NCI-H524 (cell line): ENCODE measurements at regions not wholly inside any gene's neighbourhood (a gene's known extent, or its start where the extent isn't known, plus 50 kb on each side); places are given as distances from the start of the nearest gene placed in this dataset.
"Not testable (repeated sequence)": the region's sequence is repeated elsewhere in the genome, so short reads cannot be mapped to it uniquely, and the experiment has no call there.

ENCODE experiments used
- DNase-seq, 2 experiments: peaks; one replicate each; lab custom pipeline; 2025; lab: John Stamatoyannopoulos, UW

GRCh38 chr10:55747244-55747643 lies 613.8 kb downstream of the ZWINT start:
- no peak for DNase-seq

- DNase-seq: no peak
Measured at GRCh38 chr10:55746002-55746401, 615.1 kb downstream of the ZWINT start.

GRCh38 chr10:55742487-55742886 lies 618.6 kb downstream of the ZWINT start:
- no peak for DNase-seq

GRCh38 chr10:55740767-55741166 lies 620.3 kb downstream of the ZWINT start:
- peak in 1 of 2 experiments; percentile 6 for DNase-seq

GRCh38 chr10:55740110-55740509 lies 620.9 kb downstream of the ZWINT start:
- no peak for DNase-seq

GRCh38 chr10:55734112-55734511 lies 626.9 kb downstream of the ZWINT start:
- no peak for DNase-seq

- DNase-seq: no peak
Measured at GRCh38 chr10:55704950-55705349, 656.1 kb downstream of the ZWINT start.

GRCh38 chr10:55668326-55668922 lies 692.6 kb downstream of the ZWINT start:
- peak in 1 of 2 experiments; percentile 8 for DNase-seq

- DNase-seq: no peak
Measured at GRCh38 chr10:55653531-55653930, 707.5 kb downstream of the ZWINT start.

- no peak for DNase-seq
Measured at GRCh38 chr10:55641601-55642000, 719.5 kb downstream of the ZWINT start.

- peak; percentile 52 to 62 for DNase-seq
Measured at GRCh38 chr10:55631071-55631654, 729.9 kb downstream of the ZWINT start.

GRCh38 chr10:55630491-55631056 lies 730.5 kb downstream of the ZWINT start:
- peak in 1 of 2 experiments; percentile 10 for DNase-seq

GRCh38 chr10:55629793-55630490 lies 731.1 kb downstream of the ZWINT start:
- peak in 1 of 2 experiments; percentile 52 for DNase-seq

- peak; percentile 44 to 61 for DNase-seq
Measured at GRCh38 chr10:55628260-55628701, 732.8 kb downstream of the ZWINT start.

- peak in 1 of 2 experiments; percentile 13 for DNase-seq
Measured at GRCh38 chr10:55627501-55628051, 733.5 kb downstream of the ZWINT start.

- peak in 1 of 2 experiments; percentile 0 for DNase-seq
Measured at GRCh38 chr10:55601690-55602478, 759.2 kb downstream of the ZWINT start.

- DNase-seq: no peak
Measured at GRCh38 chr10:55551603-55552002, 750.6 kb upstream of the PCDH15 start.

GRCh38 chr10:55550236-55550635 lies 749.2 kb upstream of the PCDH15 start:
- no peak for DNase-seq

GRCh38 chr10:55537497-55537896 lies 736.5 kb upstream of the PCDH15 start:
- not testable (repeated sequence) for DNase-seq

GRCh38 chr10:55519264-55519663 lies 718.2 kb upstream of the PCDH15 start:
- DNase-seq: no peak

- DNase-seq: not testable (repeated sequence)
Measured at GRCh38 chr10:55518416-55518815, 717.4 kb upstream of the PCDH15 start.

- no peak for DNase-seq
Measured at GRCh38 chr10:55509168-55509567, 708.1 kb upstream of the PCDH15 start.
